Fibroblast of skin of right biceps (primary cell): ENCODE measurements at regions not wholly inside any gene's neighbourhood (a gene's known extent, or its start where the extent isn't known, plus 50 kb on each side); places are given as distances from the start of the nearest gene placed in this dataset.

Experiments
- DNase-seq: peaks from one replicate; pipeline ENCODE4 v3.0.0-alpha.2; 2013

GRCh38 chr4:110675426-110675825, 52.5 kb upstream of the PITX2 start:
- DNase-seq = no peak

GRCh38 chr4:110676241-110676640, 53.4 kb upstream of the PITX2 start:
- DNase-seq = no peak

- DNase-seq = no peak
Observed at GRCh38 chr4:110678517-110679227, 55.8 kb upstream of the PITX2 start.

- no peak for DNase-seq
Observed at GRCh38 chr4:110680265-110680664, 57.4 kb upstream of the PITX2 start.

- DNase-seq = peak; percentile 57
Observed at GRCh38 chr4:110681381-110681780, 58.5 kb upstream of the PITX2 start.

- DNase-seq = peak; percentile 72
Observed at GRCh38 chr4:110682311-110682710, 59.4 kb upstream of the PITX2 start.

- no peak for DNase-seq
Observed at GRCh38 chr4:110683601-110684000, 60.7 kb upstream of the PITX2 start.

- DNase-seq = no peak
Observed at GRCh38 chr4:110702326-110702725, 79.4 kb upstream of the PITX2 start.

- DNase-seq = no peak
Observed at GRCh38 chr4:110704748-110705439, 82.0 kb upstream of the PITX2 start.

- no peak for DNase-seq
Observed at GRCh38 chr4:110705440-110705782, 82.5 kb upstream of the PITX2 start.

- DNase-seq = peak; percentile 14
Observed at GRCh38 chr4:110710070-110710469, 87.2 kb upstream of the PITX2 start.

- DNase-seq = no peak
Observed at GRCh38 chr4:110712486-110712885, 89.6 kb upstream of the PITX2 start.

GRCh38 chr4:110730318-110730717, 107.4 kb upstream of the PITX2 start:
- DNase-seq = no peak

- DNase-seq = no peak
Observed at GRCh38 chr4:110733901-110734300, 111.0 kb upstream of the PITX2 start.

GRCh38 chr4:110735686-110736085, 112.8 kb upstream of the PITX2 start:
- peak; percentile 40 for DNase-seq

- DNase-seq = no peak
Observed at GRCh38 chr4:110737931-110738330, 115.1 kb upstream of the PITX2 start.

- peak; percentile 82 for DNase-seq
Observed at GRCh38 chr4:110742143-110742542, 119.3 kb upstream of the PITX2 start.

GRCh38 chr4:110748071-110748470, 125.2 kb upstream of the PITX2 start:
- DNase-seq = no peak

GRCh38 chr4:110751183-110751582, 128.3 kb upstream of the PITX2 start:
- DNase-seq = no peak

- peak; percentile 60 for DNase-seq
Observed at GRCh38 chr4:110751986-110752385, 129.1 kb upstream of the PITX2 start.

GRCh38 chr4:110753466-110753865, 130.6 kb upstream of the PITX2 start:
- DNase-seq = peak; percentile 69

- DNase-seq = peak; percentile 79
Observed at GRCh38 chr4:110754716-110755115, 131.8 kb upstream of the PITX2 start.

- peak; percentile 71 for DNase-seq
Observed at GRCh38 chr4:110769578-110769977, 146.7 kb upstream of the PITX2 start.

GRCh38 chr4:110770353-110770752, 147.5 kb upstream of the PITX2 start:
- DNase-seq = no peak

- DNase-seq = peak; percentile 94
Observed at GRCh38 chr4:110778521-110778920, 155.6 kb upstream of the PITX2 start.
